HG03066 (cell line): ENCODE measurements at regions not wholly inside any gene's neighbourhood (a gene's known extent, or its start where the extent isn't known, plus 50 kb on each side); places are given as distances from the start of the nearest gene placed in this dataset.

Experiments
- ATAC-seq: cut with Tn5 transposase; IDR thresholded peaks from one replicate; pipeline ENCODE4 v1.9.1; 2021; ENCODE audit warnings: low read depth; ENCODE audit not compliant: unreplicated experiment

- ATAC-seq = no peak
Observed at GRCh38 chr2:58876126-58876525, 635.0 kb upstream of the FANCL start.

DNA sequence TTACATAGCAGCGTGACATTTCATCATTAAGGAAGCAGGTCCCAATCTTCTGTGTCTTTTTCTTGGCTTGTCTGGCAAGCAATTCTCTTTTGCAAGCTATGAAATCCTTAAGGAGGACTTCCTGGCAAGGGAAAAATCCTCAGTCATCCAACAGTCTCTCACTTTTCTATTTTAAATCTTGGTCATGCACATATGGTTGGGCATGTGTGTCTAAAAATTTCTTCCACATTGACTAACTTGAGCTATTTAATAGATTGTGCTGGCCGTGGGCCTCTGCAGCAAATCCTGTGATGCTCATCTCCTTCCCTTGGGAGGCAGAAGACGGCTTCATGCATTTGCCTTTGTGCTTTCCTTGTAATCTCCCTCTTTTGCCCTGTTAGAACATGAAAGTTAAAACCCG, 634.3 kb upstream of the FANCL start:
- no peak for ATAC-seq

GRCh38 chr2:58871469-58872142, 630.5 kb upstream of the FANCL start:
- ATAC-seq = no peak

DNA sequence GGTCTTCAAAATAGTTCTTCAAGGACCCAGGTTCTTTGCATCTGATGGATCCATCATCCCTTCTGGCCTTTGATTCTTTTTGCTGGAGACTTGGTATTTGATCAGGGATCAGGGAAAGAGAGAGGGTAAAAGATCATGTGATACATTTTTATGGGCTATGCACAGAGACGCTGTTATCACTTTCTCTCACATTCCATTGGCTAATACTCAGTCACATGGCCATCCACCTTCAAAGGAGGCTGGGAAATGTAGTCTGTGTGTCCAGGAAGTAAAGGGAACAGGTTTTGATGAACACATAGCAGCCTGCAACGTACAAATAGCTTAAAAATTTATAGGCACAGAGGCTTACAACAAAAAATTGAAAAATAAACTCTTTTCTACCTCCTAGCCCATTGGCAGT, 629.6 kb upstream of the FANCL start:
- ATAC-seq = no peak

- no peak for ATAC-seq
Observed at GRCh38 chr2:58866946-58867345, 625.8 kb upstream of the FANCL start.

DNA sequence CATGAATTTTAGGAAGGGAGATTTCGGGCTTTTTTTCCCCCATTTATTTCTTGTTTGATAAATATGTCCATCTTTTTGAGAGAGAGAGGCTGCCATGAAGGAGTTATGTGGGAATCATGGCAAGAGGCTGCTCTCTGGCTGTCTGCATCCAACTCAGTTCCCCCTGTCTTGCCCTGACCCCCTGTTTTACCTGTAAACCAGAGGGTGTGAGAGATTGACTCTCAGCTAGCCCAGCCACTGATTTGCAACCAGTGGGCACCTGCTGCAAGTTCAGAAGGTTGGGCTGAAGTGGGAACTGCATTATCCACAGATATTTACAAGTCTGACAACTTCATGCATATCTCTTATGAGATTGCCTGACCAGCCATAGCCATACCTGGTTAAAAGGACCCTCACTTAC, 625.4 kb upstream of the FANCL start:
- no peak for ATAC-seq

DNA sequence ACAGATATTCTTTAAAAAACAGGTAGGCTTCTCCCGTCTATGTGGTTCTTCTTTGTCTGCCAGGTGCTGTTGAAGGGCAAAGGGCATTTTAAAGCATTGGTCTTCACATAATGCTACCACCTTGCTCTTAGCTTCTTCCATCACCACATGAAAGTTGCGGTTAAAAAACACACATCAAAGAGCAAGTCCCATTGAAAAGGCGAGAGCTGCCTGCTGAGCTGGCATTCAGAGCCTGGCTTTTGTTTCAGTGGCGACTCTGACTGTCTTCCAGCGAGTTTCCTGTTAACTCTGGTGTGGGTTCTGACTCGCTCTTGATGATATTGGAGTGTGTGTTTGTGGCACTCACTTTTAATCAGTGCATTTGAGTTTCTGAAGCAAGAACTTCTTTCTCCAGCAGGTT, 624.9 kb upstream of the FANCL start:
- no peak for ATAC-seq

- no peak for ATAC-seq
Observed at GRCh38 chr2:58865436-58865835, 624.3 kb upstream of the FANCL start.

- ATAC-seq = no peak
Observed at GRCh38 chr2:58862244-58862643, 621.1 kb upstream of the FANCL start.

GRCh38 chr2:58860586-58860985, 619.5 kb upstream of the FANCL start:
- ATAC-seq = no peak

- ATAC-seq = no peak
Observed at GRCh38 chr2:58856100-58856499, 615.0 kb upstream of the FANCL start.

DNA sequence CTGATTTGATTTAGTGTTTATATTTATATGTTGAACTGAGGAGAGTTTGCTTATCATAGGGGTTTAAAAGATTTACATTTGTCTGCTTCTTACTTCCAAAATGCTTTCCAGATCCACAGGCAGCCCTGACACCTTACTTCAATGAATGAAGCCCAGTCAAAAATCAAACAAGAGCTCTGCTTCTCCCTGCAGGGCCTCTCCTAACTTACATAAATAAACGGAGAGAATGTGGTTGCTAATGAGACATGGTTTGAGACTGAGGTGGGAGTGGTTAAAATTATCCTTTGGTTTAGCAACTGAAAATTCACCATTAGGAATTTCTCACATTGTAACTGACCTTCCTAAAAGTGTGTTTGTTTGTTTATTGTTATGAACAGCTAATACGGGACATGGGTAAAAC, 612.3 kb upstream of the FANCL start:
- ATAC-seq = no peak

GRCh38 chr2:58852905-58853304, 611.8 kb upstream of the FANCL start:
- ATAC-seq = no peak

DNA sequence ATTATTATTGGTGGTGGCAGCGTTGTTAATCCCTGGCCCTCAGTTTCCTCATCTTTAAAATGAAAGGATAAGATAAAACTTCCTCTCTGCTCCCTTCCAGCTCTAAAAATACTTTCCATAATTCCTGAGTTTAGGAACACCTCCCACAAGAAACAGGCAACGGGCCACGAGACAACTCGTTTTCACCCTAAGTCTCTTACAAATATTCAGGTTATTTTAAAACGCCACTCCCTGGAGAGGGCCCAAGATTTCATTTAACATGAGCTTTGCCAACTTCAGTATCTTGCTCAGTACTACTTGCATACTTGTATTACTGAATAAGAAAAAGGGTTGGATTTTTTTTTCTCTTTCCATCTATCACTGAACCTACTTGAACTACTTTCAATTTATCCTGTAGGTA, 611.1 kb upstream of the FANCL start:
- no peak for ATAC-seq

- ATAC-seq = no peak
Observed at GRCh38 chr2:58851598-58851997, 610.5 kb upstream of the FANCL start.

DNA sequence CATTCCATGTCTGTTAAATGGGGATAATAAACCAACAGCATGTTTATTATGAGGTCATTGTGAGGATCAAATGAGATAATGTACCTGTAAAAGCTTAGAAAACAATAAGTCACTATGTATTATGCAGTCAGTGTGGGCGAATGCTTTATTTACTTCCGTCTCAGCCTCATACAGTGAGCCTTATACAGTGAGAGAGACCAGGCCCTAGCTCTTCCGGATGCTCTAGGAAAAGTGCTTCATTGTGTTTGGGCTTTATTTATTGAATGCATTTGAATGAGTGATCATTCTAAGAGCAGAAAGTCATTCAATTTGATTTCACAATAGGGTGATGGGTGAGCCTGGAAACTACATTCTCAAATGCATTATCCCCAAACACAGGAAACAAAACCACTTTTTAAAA, 603.9 kb upstream of the FANCL start:
- no peak for ATAC-seq

- ATAC-seq = no peak
Observed at GRCh38 chr2:58842501-58843155, 601.5 kb upstream of the FANCL start.

DNA sequence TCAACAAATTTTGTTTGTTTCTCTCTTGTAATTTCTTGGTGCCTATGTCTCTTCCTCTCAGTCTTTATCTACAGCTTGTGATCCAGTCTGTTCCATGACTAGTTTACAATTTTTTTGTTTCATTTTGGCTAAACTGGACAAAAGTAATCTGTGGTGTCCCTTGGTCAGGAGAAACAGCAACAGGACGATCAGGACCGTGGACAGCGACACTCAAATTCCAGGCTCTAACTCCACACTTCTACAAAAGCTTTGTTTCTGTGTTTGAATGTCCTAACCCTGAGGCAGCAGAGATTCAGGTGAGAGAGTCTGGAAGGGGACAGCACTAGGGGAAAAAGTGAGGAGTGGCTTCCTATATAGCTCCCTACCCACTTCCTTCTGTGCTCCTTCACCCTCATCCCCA, 593.3 kb upstream of the FANCL start:
- no peak for ATAC-seq

DNA sequence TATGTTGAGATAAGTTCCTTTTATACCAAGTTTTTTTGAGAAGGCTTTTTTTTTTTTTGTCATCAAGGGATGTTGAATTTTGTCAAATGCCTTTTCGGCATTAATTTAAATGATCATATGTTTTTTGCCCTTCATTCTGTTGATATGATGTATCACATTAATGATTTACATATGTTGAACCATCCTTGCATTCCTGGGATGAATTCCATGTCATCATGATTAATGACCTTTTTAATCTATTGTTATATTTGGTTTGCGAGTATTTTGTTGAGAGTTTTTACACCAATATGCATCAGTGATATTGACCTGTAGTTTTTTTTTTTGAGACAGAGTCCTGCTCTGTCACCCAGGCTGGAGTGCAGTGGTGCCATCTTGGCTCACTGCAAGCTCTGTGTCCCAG, 585.7 kb upstream of the FANCL start:
- ATAC-seq = no peak

DNA sequence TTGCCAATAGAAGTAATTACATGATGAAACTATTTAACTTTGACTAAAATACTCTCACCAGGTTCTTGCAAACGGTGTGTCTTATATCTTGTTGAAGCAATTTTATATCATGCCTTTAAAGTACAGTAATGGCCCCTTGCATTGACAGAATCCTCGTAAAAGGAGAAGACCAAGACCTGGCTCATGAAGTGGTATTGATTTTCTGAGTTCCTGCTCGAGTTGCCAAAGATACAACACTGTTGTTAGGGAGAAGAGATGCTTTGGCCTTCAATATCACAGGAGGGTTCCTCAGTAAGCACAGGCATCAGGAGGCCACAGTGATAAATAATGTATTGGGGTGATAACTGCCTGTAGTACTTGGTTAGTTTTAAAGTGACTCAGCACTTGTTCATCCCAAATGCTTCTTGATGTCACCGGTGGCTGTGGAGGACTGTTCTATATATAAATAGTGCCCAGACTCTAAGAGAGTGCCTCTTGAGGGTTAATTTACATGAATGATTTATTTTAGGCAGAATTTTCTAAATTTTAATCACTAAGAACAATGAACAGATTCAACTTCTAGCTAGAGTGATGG, 571.7 kb upstream of the FANCL start:
- no peak for ATAC-seq

DNA sequence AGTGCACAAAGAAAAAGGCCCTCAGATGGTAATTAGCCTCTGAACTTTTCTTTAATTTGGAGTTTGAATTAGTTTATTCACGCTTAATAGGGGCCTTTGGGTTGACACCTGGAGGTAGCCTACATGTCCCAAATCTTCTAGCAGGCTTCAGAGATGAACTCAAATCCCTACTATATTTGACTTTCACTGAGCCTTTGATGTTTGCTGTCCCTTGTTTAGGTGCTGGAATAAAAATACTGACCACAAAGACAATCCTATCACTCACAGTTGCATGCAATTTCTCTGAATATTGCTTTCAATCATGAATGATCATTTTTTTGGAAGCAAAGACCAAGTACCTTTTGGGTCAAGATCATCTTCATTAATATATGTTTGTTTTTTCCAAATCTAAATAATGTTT, 564.0 kb upstream of the FANCL start:
- ATAC-seq = no peak

DNA sequence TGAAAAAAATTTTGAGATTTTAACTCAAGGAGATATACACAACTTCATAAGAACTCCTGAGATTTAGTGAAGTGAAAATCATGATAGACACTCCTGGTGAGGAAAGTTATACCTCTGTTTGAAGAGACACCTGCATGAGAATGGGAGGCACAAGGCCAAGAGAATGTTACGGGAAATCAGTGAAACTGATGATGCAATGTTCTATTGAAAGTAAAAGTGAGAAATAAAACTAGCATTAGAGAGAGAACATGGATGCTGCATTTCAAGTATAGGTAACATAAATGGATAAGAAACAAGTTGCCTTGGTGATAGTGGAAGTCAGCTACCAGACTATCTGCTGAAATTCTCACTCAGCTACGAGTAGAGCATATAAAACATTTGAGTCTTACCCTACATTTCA, 562.1 kb upstream of the FANCL start:
- ATAC-seq = no peak
